ENCODE measurements at regions not wholly inside any gene's neighbourhood (a gene's known extent, or its start where the extent isn't known, plus 50 kb on each side); places are given as distances from the start of the nearest gene placed in this dataset.

DNA sequence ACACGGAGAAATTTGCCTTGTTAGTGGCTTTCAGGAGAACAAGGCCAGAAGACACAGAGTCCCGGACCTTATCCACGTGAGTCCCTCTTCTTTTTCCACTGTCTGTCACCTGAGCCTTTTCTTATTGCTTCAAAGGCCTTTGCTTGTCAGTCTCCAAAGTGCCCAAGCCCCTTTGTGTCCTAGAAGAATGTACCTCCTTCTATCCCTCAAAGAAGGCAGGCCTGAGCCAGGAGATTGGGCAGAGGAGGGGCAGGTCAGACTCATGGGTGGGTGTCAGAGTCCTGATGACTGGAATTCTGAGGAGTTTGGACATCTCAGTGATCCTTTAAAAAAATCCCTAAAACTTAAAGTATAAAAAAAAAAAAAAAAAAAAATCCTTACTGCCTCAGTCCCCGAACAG is 299.6 kb upstream of the NCAM1 start:
- no peak for TF ChIP-seq ARNT (IDR thresholded peaks at IDR 0.05)
- no peak for TF ChIP-seq ZNF384 (IDR thresholded peaks at IDR 0.05)
- no peak for TF ChIP-seq SUZ12 (IDR thresholded peaks at IDR 0.05)
- TF ChIP-seq ELF4 (IDR thresholded peaks at IDR 0.05) = no peak
- TF ChIP-seq BHLHE40 (IDR thresholded peaks at IDR 0.05; ENCODE audit: borderline replicate concordance) = no peak
